GM12864 (cell line): ENCODE measurements at regions not wholly inside any gene's neighbourhood (a gene's known extent, or its start where the extent isn't known, plus 50 kb on each side); places are given as distances from the start of the nearest gene placed in this dataset.

ENCODE experiments used
- DNase-seq: peaks from one replicate; pipeline ENCODE4 v3.0.0-alpha.2; 2011; ENCODE audit warnings: low read depth
- H3K4me3 ChIP-seq: 2 replicates; pipeline ENCODE4 v1.5.1; 2011; ENCODE audit warnings: mild to moderate bottlenecking, low read depth, low read length, control low read depth
- CTCF ChIP-seq: IDR thresholded peaks from 2 replicates; pipeline ENCODE4 v1.5.1; 2011; ENCODE audit warnings: low read depth, mild to moderate bottlenecking, moderate library complexity, low read length, control low read depth, inconsistent platforms; ENCODE audit errors: missing control alignments

GRCh38 chr10:62460393-62460792, 86.2 kb downstream of the ZNF365 start:
- TF ChIP-seq CTCF: no peak
- H3K4me3 ChIP-seq: no peak overlapping the region
- DNase-seq: no peak

- no peak overlapping the region for H3K4me3 ChIP-seq
- TF ChIP-seq CTCF: no peak
- no peak for DNase-seq
These were observed 87.0 kb downstream of the ZNF365 start for GRCh38 chr10:62461120-62461519.

GRCh38 chr10:62462461-62462860, 88.3 kb downstream of the ZNF365 start:
- H3K4me3 ChIP-seq: no peak overlapping the region
- DNase-seq: no peak
- TF ChIP-seq CTCF: no peak

- DNase-seq: no peak
- TF ChIP-seq CTCF: no peak
- no peak overlapping the region for H3K4me3 ChIP-seq
These were observed 89.2 kb downstream of the ZNF365 start for GRCh38 chr10:62463364-62463763.

GRCh38 chr10:62464308-62464707, 90.1 kb downstream of the ZNF365 start:
- no peak for TF ChIP-seq CTCF
- DNase-seq: no peak
- H3K4me3 ChIP-seq: no peak overlapping the region

GRCh38 chr10:62466590-62466989, 92.4 kb downstream of the ZNF365 start:
- no peak for TF ChIP-seq CTCF
- no peak for DNase-seq

GRCh38 chr10:62467527-62467926, 93.4 kb downstream of the ZNF365 start:
- no peak overlapping the region for H3K4me3 ChIP-seq
- DNase-seq: no peak
- no peak for TF ChIP-seq CTCF

More at GRCh38 chr10:62466590-62466989, 92.4 kb downstream of the ZNF365 start:
- H3K4me3 ChIP-seq: no peak overlapping the region
